ENCODE measurements at regions not wholly inside any gene's neighbourhood (a gene's known extent, or its start where the extent isn't known, plus 50 kb on each side); places are given as distances from the start of the nearest gene placed in this dataset.
A peak's percentile ranks its signal among the peaks of the same experiment; 100 is the strongest.
"Not testable (repeated sequence)": the region's sequence is repeated elsewhere in the genome, so short reads cannot be mapped to it uniquely, and the experiment has no call there.

DNA sequence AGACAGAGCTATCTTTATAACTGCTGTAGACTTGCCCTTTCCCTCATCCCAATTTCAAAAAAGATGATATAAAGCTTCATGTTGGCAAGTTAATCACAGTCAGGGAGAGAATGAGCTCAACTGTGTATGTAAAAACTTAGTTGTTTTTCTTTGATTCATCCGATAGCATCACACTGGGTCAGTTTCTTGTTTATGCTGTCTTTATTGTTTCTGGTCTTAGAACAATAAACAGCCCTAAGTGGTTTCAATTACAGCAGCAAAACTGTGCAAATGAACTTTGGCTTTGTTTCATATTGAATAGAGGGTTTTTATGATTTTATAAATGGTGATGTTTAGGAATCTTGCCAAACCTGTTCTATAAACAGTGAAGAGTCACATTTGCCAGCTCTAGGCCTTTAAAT, 423.8 kb upstream of the CXADR start:
- H3K27ac ChIP-seq (ENCODE audit: low read depth in 1 of 2, low read length in 2 of 2): no peak overlapping the region
- no peaks in the 10 kb centered on the region for H3K9me3 ChIP-seq (ENCODE audit: control insufficient read depth, low read length)
- intact Hi-C loops (cut with DNase I): no loop called here
- no peaks in the 10 kb centered on the region for H3K27me3 ChIP-seq (ENCODE audit: control insufficient read depth in 1 of 2, insufficient read depth in 2 of 2, low read length in 1 of 2)
- 8 to 16% methylated on average over 1 of the region's 1 CpG for WGBS, 2 donors
- H3K36me3 ChIP-seq (ENCODE audit: control insufficient read depth in 1 of 2, insufficient read depth in 2 of 2, low read length in 1 of 2): no peaks in the 10 kb centered on the region
- peaks cover 0 to 2% of the 10 kb centered on the region in 2 donors for H3K4me1 ChIP-seq (ENCODE audit: control insufficient read depth in 1 of 2, insufficient read depth in 2 of 2, low read length in 2 of 2)
- DNase-seq: no peak
- no peak overlapping the region for H3K4me3 ChIP-seq (ENCODE audit: low read length in 2 of 2)
- ATAC-seq (ENCODE audit: low FRiP score): no peak

- intact Hi-C loops (cut with DNase I): no loop called here
- no peaks in the 10 kb centered on the region for H3K4me1 ChIP-seq (ENCODE audit: control insufficient read depth in 1 of 2, insufficient read depth in 2 of 2, low read length in 2 of 2)
- H3K27me3 ChIP-seq (ENCODE audit: control insufficient read depth in 1 of 2, insufficient read depth in 2 of 2, low read length in 1 of 2): no peaks in the 10 kb centered on the region
- H3K4me3 ChIP-seq (ENCODE audit: low read length in 2 of 2): no peak overlapping the region
- DNase-seq (no peak), ATAC-seq (ENCODE audit: low FRiP score) (no peak)
- no peaks in the 10 kb centered on the region for H3K9me3 ChIP-seq (ENCODE audit: control insufficient read depth, low read length)
- no peaks in the 10 kb centered on the region for H3K36me3 ChIP-seq (ENCODE audit: control insufficient read depth in 1 of 2, insufficient read depth in 2 of 2, low read length in 1 of 2)
- no peak overlapping the region for H3K27ac ChIP-seq (ENCODE audit: low read depth in 1 of 2, low read length in 2 of 2)
Observed at GRCh38 chr21:17101696-17102095, 411.1 kb upstream of the CXADR start.

DNA sequence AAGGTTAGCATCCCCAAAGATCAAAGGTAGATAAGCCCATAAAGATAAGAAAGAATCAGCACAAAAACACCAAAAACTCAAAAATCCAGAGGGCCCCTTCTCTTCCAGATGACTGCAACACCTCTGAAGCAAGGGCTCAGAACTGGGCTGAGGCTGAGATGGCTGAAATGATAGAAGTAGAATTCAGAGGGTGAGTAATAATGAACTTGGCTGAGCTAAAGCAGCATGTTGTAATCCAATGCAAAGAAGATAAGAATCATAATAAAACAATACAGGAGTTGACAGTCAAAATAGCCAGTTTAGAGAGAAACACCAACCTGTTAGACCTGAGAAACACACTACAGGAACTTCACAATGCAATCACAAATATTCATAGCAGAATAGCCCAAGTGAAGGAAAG, 406.9 kb upstream of the CXADR start:
- Histone ChIP-seq H3K4me3 (ENCODE audit: low read length in 2 of 2) (no peak overlapping the region), H3K27ac (ENCODE audit: low read depth in 1 of 2, low read length in 2 of 2) (no peak overlapping the region), H3K4me1 (ENCODE audit: control insufficient read depth in 1 of 2, insufficient read depth in 2 of 2, low read length in 2 of 2) (no peaks in the 10 kb centered on the region), H3K27me3 (ENCODE audit: control insufficient read depth in 1 of 2, insufficient read depth in 2 of 2, low read length in 1 of 2) (no peaks in the 10 kb centered on the region), H3K36me3 (ENCODE audit: control insufficient read depth in 1 of 2, insufficient read depth in 2 of 2, low read length in 1 of 2) (no peaks in the 10 kb centered on the region), H3K9me3 (ENCODE audit: control insufficient read depth, low read length) (no peaks in the 10 kb centered on the region)
- no peak for ATAC-seq (ENCODE audit: low FRiP score)
- DNase-seq: no peak
- intact Hi-C loops (cut with DNase I): no loop called here

- intact Hi-C loops (cut with DNase I): no loop called here
- H3K4me3 ChIP-seq (ENCODE audit: low read length in 2 of 2): no peak overlapping the region
- WGBS, 2 donors: 74 to 77% methylated on average over 3 of the region's 3 CpGs
- peaks cover 0 to 2% of the 10 kb centered on the region in 2 donors for H3K4me1 ChIP-seq (ENCODE audit: control insufficient read depth in 1 of 2, insufficient read depth in 2 of 2, low read length in 2 of 2)
- no peaks in the 10 kb centered on the region for H3K27me3 ChIP-seq (ENCODE audit: control insufficient read depth in 1 of 2, insufficient read depth in 2 of 2, low read length in 1 of 2)
- H3K36me3 ChIP-seq (ENCODE audit: control insufficient read depth in 1 of 2, insufficient read depth in 2 of 2, low read length in 1 of 2): no peaks in the 10 kb centered on the region
- H3K9me3 ChIP-seq (ENCODE audit: control insufficient read depth, low read length): no peaks in the 10 kb centered on the region
- no peak for DNase-seq
- H3K27ac ChIP-seq (ENCODE audit: low read depth in 1 of 2, low read length in 2 of 2): no peak overlapping the region
- ATAC-seq (ENCODE audit: low FRiP score): no peak
Observed at GRCh38 chr21:17114045-17114444, 398.8 kb upstream of the CXADR start.

GRCh38 chr21:17118638-17119384, 394.0 kb upstream of the CXADR start:
- ATAC-seq (ENCODE audit: low FRiP score) (peak; percentile 62), DNase-seq (no peak)
- WGBS, 2 donors: 79 to 83% methylated on average over 6 of the region's 6 CpGs
- Histone ChIP-seq H3K27me3 (ENCODE audit: control insufficient read depth in 1 of 2, insufficient read depth in 2 of 2, low read length in 1 of 2) (no peaks in the 10 kb centered on the region), H3K4me1 (ENCODE audit: control insufficient read depth in 1 of 2, insufficient read depth in 2 of 2, low read length in 2 of 2) (peaks cover 0 to 2% of the 10 kb centered on the region in 2 donors), H3K27ac (ENCODE audit: low read depth in 1 of 2, low read length in 2 of 2) (no peak overlapping the region), H3K36me3 (ENCODE audit: control insufficient read depth in 1 of 2, insufficient read depth in 2 of 2, low read length in 1 of 2) (no peaks in the 10 kb centered on the region), H3K4me3 (ENCODE audit: low read length in 2 of 2) (no peak overlapping the region), H3K9me3 (ENCODE audit: control insufficient read depth, low read length) (no peaks in the 10 kb centered on the region)
- intact Hi-C loops (cut with DNase I): no loop called here

- no peak for DNase-seq
- 83 to 85% methylated on average over 9 of the region's 9 CpGs for WGBS, 2 donors
- peaks cover 0 to 2% of the 10 kb centered on the region in 2 donors for H3K4me1 ChIP-seq (ENCODE audit: control insufficient read depth in 1 of 2, insufficient read depth in 2 of 2, low read length in 2 of 2)
- no peak overlapping the region for H3K4me3 ChIP-seq (ENCODE audit: low read length in 2 of 2)
- H3K9me3 ChIP-seq (ENCODE audit: control insufficient read depth, low read length): no peaks in the 10 kb centered on the region
- intact Hi-C loops (cut with DNase I): no loop called here
- peak; percentile 76 for ATAC-seq (ENCODE audit: low FRiP score)
- no peaks in the 10 kb centered on the region for H3K36me3 ChIP-seq (ENCODE audit: control insufficient read depth in 1 of 2, insufficient read depth in 2 of 2, low read length in 1 of 2)
- no peak overlapping the region for H3K27ac ChIP-seq (ENCODE audit: low read depth in 1 of 2, low read length in 2 of 2)
- H3K27me3 ChIP-seq (ENCODE audit: control insufficient read depth in 1 of 2, insufficient read depth in 2 of 2, low read length in 1 of 2): no peaks in the 10 kb centered on the region
Observed at GRCh38 chr21:17119466-17120297, 393.2 kb upstream of the CXADR start.

- DNase-seq; H3K9me3 ChIP-seq (ENCODE audit: control insufficient read depth, low read length); ATAC-seq (ENCODE audit: low FRiP score); H3K4me3 ChIP-seq (ENCODE audit: low read length in 2 of 2); H3K36me3 ChIP-seq (ENCODE audit: control insufficient read depth in 1 of 2, insufficient read depth in 2 of 2, low read length in 1 of 2); H3K27ac ChIP-seq (ENCODE audit: low read depth in 1 of 2, low read length in 2 of 2); intact Hi-C loops (cut with DNase I); H3K4me1 ChIP-seq (ENCODE audit: control insufficient read depth in 1 of 2, insufficient read depth in 2 of 2, low read length in 2 of 2); H3K27me3 ChIP-seq (ENCODE audit: control insufficient read depth in 1 of 2, insufficient read depth in 2 of 2, low read length in 1 of 2): not testable (repeated sequence)
- WGBS, 2 donors: 27 to 46% methylated on average over 1 to 2 of the region's 2 CpGs
Observed at GRCh38 chr21:17127395-17127794, 385.4 kb upstream of the CXADR start.

DNA sequence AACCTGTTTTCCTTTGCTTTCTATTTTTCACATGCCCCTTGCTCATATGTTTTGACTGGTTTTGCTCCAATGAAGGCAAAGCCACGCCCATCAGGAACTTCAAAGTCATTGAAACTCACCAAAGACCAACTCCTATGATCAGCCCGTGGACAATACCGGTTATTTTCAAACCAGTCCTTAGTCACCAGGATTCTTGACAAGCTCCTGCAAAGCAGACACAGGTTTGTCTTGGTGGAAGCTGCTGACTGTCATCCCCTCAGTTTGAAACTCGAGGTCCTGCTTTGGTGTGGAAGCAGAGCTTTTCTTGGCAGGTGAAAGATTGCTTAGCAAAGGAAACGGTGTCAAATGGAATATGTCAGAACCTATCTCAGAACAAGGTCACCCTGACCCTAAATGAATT, 384.7 kb upstream of the CXADR start:
- H3K27ac ChIP-seq (ENCODE audit: low read depth in 1 of 2, low read length in 2 of 2): no peak overlapping the region
- ATAC-seq (ENCODE audit: low FRiP score) (no peak), DNase-seq (no peak)

DNA sequence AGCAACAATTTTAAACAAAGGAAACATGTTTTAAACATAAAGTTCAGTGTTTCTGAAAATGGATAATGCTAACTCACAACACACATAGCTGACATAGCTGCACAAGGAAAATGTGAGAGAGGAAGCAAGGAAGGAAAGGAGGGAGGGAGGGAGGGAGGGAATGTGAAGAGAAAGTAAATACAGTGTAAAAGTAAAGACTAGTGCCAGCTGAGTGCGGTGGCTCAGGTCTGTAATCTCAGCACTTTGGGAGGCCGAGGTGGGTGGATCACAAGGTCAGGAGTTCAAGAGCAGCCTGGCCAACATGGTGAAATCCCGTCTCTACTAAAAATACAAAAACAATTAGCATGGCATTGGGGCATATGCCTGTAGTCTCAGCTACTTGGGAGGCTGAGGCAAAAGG, 373.7 kb upstream of the CXADR start:
- H3K36me3 ChIP-seq (ENCODE audit: control insufficient read depth in 1 of 2, insufficient read depth in 2 of 2, low read length in 1 of 2); H3K4me1 ChIP-seq (ENCODE audit: control insufficient read depth in 1 of 2, insufficient read depth in 2 of 2, low read length in 2 of 2); H3K27me3 ChIP-seq (ENCODE audit: control insufficient read depth in 1 of 2, insufficient read depth in 2 of 2, low read length in 1 of 2); ATAC-seq (ENCODE audit: low FRiP score); DNase-seq; H3K27ac ChIP-seq (ENCODE audit: low read depth in 1 of 2, low read length in 2 of 2); H3K4me3 ChIP-seq (ENCODE audit: low read length in 2 of 2); H3K9me3 ChIP-seq (ENCODE audit: control insufficient read depth, low read length); intact Hi-C loops (cut with DNase I): not testable (repeated sequence)
- 5 to 14% methylated on average over 3 of the region's 3 CpGs for WGBS, 2 donors

More for the DNA sequence above, 384.7 kb upstream of the CXADR start:
- 1 to 6% methylated on average over 5 of the region's 5 CpGs for WGBS, 2 donors
- Histone ChIP-seq H3K36me3 (ENCODE audit: control insufficient read depth in 1 of 2, insufficient read depth in 2 of 2, low read length in 1 of 2) (no peaks in the 10 kb centered on the region), H3K9me3 (ENCODE audit: control insufficient read depth, low read length) (peaks cover 4% of the 10 kb centered on the region), H3K4me3 (ENCODE audit: low read length in 2 of 2) (no peak overlapping the region), H3K4me1 (ENCODE audit: control insufficient read depth in 1 of 2, insufficient read depth in 2 of 2, low read length in 2 of 2) (no peaks in the 10 kb centered on the region), H3K27me3 (ENCODE audit: control insufficient read depth in 1 of 2, insufficient read depth in 2 of 2, low read length in 1 of 2) (no peaks in the 10 kb centered on the region)
- intact Hi-C loops (cut with DNase I): no loop called here

Data from aorta (tissue), 5 donors.